GM19372 (cell line): ENCODE measurements at regions not wholly inside any gene's neighbourhood (a gene's known extent, or its start where the extent isn't known, plus 50 kb on each side); places are given as distances from the start of the nearest gene placed in this dataset.

Experiments
- ATAC-seq: cut with Tn5 transposase; IDR thresholded peaks from one replicate; pipeline ENCODE4 v1.9.1; 2021; ENCODE audit warnings: mild to moderate bottlenecking, low read depth, moderate library complexity; ENCODE audit not compliant: unreplicated experiment

DNA sequence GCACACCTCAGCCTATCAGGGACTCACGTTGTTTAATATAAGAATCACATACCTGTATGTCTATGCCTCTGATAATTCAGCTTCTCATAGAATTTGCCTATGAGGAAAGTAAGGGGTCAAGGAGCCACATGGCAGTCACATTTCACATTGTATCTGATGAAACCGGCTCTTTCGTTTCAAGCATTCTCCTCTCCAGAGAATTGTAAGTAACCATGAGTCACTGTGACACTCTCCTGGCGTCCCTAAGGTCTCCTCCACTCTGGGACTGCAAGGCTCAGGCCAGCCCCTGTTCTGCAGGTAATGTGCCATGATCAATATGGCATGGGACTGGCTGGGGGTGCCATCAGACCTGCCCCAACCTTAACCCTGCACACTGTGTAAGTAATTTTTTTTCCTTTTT, 503.3 kb downstream of the COG6 start:
- no peak for ATAC-seq

DNA sequence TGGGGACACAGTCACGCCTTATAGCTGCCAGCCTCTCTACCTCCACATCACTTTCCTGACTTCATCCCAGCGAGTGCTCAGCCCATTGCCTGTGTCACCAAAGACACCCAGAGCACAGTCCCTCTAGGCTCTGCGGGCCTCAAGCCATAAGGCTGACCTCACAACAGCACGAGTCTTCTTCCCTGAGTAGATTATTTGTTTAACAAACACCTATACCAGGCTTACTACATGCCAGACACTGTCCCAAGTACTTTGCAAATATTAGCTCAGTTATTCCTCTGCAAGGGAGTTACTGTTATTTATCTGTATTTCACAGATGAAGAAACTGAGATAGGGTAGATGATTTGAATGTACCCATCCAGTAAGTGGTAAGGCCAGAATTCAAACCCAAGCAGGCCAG, 504.3 kb downstream of the COG6 start:
- no peak for ATAC-seq

DNA sequence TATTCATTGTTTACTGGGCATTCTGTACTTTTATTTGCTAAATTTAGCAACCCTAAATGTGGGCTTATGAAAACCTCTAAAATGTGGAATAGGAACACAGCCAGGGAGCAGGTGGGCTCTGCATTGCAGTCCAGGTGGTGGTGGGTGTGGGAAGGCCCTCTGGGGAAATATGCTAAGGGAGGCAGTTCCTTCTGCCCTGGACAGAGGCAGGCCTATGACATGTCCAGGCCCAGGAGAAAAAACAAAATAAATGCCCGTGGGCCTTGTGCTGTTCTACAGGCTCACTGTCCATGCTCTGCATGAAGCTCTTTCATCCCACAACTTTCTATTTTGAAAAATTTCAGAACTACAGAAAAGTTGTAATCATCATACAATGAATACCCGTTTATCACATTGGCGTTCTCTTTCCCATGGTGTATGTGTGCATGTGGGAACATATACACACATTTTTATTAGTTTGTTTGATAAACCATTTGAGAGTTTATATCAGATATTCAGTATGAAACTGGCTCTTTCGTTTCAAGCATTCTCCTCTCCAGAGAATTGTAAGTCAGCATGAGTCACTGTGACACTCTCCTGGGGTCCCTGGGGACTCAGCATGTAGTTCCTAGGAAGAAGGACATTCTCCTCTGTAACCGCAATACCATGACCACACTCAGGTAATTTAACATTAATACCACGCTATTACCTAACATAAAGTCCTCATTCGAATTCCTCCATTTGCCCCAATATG, 505.3 kb downstream of the COG6 start:
- no peak for ATAC-seq

DNA sequence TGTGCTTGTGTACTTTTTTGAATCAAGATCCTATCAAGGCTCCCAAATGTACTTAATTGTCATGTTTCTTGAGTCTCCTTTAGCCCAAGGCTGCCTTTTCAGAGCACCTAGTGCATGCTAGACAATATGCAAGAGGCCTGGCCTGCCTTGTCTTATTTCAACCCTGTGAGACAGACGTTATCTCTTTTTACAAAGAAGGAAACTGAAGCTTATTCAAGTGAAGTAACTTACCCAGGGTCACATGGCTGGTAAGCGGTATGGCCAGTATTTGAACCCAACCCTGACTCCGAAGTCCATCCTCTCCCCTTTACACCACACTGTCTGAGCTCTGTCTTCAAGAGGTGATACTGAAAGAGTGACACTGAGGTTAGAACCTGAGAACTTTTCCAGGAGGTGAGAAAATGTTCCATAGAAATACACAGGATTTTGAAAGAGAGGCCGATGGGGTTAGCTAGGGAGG, 505.1 kb downstream of the FOXO1 start:
- ATAC-seq, result no peak

DNA sequence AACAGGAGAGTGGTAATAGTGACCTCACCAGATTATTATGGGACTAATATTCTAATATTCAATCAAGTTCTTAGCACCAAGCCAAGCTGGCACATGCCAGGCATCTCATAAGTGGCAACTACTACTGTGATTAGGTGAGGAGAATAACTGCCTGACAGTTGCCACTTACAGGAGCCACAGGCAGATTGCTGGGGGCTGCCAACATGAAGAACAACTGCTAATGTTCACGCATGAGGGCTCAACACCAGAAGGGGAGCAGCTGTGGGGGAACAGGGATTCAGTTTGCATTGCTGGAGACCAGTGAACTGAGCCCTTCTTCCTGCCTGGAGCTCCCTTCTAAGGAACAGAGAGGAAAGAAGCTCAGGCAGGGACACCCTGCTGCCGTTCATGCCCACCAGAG, 504.5 kb downstream of the FOXO1 start:
- ATAC-seq, result no peak

DNA sequence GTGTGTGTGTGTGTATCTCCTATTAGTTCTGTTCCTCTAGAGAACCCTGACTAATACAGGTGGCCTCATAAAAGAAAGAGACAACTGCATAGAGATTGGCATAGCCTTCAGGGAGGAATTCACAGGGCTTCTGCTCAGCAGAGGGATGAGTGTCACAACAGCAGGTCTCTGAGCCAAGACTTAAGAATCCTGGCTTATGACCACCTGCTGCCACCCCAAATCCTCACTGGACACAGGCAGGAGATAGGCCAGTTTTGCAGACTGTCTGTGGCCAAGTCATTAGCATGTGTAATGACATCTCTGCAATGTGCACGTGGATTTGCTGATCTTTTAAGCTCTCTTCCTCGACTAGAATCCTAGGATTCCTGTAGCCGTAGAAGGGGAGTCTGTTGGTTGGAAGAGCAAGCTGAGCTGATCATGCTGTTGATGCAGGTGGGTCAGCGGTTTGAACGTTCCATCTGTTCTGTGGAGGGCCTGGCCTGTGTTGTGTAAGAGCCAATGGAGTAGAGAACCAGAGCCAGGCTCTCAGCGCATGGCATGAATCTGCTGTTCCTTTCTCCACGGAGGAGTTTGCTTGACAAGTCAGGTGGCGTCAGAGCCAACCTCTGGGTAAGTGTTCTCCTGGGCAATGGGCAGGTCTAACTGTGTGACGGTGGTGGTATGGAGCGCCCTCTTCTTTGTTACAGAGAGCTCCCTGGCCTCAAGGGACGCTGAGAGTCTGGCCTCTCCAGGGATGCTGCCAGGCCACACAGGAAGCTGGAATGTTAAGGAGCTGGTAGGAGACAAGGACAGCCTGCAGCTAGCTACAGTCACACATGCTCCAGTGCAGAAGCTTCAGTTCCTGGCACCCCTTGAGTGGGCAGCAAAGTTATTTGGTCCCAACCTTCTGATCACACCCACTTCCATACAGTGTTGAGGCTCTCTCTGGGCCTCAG, 503.1 kb downstream of the FOXO1 start:
- ATAC-seq, result no peak

DNA sequence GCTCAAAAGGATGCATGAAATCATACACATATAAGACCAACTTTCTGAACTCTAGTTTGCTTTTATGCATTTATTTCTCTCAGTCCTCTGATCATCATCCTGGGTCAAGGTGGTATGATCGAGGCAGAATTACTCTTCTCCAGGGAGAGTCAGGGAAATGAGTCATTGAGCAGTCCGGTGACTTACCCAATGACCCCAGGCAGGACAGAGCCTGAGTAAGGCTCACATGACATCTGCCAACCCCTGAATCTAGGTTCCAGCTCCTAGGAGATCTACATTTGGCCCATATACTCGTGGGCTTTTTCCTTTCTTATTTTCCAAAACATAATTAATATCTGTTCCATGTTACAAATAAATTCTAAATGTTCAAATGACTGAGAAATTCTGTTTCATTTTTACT, 502.3 kb downstream of the FOXO1 start:
- ATAC-seq, result no peak

DNA sequence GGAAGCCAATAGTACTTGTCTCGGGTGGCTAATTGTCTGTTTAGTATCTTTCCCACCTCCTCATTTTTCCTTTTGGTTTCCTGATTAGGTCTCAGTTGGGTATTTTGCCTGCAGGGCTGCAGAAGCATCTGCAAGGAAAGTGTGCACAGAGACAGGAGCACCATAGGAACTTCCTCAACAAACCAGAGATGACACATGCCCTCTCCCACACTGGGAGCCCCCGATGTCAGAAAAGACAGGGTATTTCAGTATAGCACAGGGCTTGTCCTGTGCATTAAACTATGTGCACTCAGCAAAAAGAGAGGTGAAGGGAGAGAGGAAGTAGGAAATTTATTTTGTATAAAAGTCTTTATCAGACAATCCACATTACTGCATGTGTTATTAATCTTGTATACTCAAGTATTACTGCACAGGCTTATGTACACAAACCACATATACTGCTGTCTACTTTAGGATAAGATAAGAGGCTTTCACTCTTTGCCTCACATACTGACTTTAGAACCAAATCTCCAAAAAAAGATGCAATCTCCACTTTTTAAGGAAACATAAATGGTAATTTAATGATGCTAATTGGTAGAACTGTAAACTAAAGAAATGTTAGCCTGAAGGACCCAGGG, 501.0 kb downstream of the FOXO1 start:
- no peak for ATAC-seq

DNA sequence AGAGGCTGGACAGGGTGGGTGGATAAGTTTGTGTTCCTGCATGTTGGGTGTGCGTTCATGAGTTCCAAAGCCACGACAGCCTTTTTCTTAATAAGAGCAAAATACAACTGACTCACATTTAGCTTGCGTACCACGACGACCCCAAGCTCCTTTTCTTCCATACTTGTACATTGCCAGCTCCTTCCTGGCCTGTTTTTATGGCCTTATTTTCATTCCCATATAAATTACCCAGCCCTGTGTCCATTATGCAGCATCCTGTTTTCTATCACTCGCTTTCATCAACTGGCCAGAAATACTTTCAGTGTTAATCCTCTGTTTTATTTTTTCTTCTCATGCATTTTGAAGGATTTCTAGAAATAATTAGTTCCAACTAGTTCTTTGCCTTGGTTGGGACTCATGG, 499.1 kb downstream of the FOXO1 start:
- ATAC-seq, result no peak

DNA sequence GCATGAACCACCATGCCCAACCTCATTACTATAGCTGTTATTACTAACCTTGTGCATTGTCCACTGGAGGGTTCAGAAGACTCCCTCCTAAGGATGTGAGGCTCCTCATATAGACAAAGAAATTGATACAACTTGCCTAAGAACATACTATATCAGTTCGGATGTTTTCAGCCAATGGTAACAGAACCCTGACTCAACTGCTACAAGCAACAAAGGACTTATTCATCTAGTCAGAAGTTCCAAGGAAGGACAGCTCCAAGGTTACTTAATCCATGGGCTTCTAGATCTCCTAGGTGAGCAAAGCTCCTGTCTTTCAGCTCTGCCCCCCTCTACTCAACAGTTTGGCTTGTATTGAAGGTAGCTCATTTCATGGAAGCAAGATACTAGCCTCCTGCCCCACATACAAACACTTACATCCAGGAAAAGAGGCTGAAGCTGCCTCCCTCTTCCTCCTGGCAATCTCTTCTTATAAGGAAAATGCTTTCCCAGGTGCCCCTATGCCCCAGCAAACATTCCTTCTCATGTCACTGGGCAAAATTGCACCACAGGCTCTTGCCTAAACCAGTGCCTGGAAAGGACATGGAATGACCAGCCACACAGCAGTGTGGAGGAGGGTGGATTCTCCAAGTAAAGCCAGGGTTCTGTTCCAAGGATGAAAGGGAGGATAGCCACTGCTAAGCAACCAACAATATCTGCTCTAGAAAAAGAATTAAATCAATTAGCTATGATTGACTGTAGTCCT, 497.8 kb downstream of the FOXO1 start:
- no peak for ATAC-seq

DNA sequence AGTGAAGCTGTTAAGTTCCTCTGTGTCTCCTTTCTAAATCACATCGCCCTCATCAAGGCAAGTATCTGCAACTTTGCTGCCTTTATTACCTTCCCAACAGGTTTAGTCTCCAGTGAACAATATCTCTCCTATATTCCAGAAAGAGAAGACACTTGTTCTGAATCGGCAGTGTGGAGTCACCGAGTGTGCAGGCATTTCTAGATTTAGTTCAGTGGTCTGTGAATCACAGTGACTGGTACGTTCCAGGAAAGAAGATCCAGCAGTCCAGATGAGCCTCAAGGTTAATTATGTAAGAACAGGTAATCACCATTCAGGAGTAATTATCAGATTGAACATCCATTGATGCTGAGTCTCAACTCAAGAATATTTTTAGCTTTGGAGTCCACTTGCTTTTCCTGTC, 497.0 kb downstream of the FOXO1 start:
- no peak for ATAC-seq

DNA sequence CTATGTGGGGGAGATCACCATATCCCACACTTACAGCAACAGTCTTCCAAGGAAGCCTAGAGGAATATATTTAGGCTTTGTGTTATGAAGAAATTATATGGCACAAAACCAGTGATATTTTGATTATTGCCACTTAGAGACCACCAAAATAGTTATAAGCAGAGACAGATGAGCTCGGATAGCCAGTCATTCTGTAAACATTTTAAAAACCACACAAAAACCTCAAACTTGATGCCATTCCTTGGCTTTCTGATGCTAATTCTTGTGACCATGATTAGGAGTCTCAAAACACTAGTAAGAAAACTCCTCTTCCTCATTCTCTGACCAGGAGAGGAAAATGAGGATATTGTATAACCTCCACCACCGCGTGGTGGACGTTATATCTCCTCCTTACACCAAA, 496.4 kb downstream of the FOXO1 start:
- no peak for ATAC-seq

DNA sequence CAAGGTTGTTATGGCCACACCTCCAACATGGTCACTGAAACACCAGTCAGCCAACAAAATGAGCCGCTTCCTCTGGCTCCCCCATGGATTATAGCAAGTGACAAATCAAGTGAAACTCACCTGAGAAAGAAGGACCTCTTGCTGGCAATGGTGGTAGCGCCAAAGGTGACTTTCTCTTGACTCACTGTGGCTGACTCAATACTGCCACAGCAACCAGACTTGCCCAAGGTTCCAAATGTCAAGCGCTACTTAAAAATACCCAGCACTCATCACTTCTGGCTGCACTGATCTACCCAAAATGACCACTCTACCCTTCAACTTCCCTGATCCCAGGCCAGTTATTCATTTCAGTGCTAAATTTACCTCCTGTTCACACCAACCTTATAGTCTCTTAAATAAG, 495.5 kb downstream of the FOXO1 start:
- ATAC-seq, result no peak

DNA sequence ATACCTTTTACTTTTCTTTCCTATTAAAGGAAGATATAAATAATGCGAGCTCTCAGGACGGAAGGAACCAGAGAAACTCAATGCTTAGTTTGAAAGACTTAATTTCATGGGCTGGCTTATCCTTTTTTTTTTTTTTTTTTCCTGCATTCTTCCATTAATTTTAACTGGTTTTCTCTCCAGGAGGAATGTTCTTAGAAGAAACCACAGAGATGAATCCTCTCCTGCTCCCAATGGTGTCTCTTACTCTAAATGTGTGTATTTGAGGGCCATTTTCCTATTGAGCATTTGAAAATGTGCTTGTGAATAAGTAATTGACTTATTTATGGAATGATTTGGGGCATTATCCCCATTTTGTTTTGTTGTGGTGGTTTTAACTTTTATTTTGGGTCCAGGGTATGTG, 494.9 kb downstream of the FOXO1 start:
- no peak for ATAC-seq

DNA sequence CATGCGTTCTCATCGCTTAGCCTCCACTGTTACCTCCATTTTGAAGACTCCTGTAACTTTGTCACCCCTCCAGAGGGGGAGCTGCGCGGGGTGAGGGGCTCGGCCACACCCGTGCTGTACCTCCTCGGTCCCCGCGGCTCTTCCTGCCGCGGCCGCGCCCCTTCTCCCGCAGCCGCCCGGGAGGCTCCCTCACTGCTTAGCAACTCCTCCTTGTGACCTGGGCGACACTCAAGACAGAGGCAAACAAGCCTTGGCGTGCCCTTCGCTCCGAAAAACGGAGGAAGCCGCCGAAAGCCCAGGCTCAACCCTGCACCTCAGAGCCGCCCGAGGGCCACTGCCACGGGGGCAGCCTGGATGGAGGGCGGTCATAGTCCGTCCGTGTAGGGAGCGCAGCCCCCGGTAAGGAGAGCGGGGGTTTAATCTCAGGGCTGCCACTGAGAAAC, 494.3 kb downstream of the FOXO1 start:
- no peak for ATAC-seq

DNA sequence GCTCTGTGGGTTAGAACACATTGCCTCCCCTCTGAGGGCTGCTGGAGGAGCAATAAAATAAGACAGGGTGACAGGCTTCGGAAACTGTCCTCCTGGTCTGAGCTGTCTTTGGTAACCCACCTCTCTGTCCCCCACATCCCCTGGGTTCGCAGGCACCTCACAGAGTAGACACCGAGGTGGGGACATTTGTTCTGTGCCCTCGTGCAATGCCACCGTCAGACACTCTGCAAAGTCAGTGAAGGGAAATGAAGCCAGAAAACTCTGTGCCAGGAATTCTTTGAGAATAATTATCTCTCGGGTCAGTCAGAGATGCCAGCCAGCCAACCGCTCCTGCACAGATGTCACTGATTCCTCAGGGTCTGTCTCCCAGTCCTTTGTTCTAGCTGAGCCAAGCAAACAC, 493.6 kb downstream of the FOXO1 start:
- no peak for ATAC-seq

DNA sequence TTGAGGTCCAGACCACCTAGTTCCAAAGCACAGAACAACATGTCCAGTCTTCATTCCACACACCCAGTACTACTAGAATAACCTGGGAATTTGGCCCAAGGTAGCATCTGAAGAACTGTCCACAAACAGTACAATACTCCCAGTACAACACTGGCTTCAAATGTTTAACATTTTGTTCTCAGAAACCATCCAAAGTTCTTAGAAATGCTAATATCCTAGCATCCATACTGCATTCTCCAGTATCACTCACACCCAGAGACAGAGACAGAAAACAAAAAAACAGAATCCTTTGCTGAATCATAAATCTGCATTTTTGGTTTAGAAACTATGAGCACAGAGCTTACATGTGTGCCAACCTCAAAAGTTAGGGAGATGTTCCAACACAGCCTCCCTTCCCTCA, 490.8 kb downstream of the FOXO1 start:
- no peak for ATAC-seq

DNA sequence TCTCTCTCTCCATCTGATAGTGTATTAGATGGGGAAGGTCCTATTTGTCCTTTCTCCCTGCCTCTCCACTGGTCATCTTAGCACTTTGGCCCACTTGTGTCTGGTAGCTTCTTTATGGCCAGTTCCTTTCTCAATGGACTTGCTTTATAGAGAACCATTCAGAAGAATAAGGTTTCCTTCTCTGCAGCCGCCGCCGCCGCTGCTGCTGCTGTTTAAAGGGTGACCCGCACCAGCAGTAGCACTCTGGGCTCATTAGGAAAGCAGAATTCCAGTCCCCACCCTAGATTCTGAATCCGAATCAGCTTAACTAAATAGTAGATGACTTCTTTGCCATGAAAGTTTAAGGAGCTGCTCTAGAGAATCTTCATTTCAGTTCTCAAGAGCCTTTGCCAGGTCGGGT, 490.2 kb downstream of the FOXO1 start:
- ATAC-seq, result no peak

DNA sequence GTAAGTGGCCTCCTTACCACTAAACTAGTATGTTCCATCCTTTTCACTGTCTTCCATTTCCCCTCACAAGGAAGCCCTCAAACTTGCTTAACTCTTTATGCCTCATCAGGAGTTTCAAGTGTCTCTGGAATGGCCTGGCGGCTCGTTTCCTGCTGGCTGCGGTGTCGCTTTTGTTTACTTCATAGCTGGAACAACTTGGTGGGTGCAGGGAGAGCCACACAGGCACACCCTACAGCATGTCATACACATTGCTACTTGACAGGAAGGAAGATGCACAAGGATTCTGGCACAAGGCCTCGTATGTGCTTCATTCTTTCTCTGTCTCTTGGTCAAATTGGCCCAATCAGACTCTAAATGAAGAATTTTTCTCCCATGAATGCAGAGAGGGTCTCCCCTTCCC, 488.3 kb downstream of the FOXO1 start:
- ATAC-seq, result no peak

DNA sequence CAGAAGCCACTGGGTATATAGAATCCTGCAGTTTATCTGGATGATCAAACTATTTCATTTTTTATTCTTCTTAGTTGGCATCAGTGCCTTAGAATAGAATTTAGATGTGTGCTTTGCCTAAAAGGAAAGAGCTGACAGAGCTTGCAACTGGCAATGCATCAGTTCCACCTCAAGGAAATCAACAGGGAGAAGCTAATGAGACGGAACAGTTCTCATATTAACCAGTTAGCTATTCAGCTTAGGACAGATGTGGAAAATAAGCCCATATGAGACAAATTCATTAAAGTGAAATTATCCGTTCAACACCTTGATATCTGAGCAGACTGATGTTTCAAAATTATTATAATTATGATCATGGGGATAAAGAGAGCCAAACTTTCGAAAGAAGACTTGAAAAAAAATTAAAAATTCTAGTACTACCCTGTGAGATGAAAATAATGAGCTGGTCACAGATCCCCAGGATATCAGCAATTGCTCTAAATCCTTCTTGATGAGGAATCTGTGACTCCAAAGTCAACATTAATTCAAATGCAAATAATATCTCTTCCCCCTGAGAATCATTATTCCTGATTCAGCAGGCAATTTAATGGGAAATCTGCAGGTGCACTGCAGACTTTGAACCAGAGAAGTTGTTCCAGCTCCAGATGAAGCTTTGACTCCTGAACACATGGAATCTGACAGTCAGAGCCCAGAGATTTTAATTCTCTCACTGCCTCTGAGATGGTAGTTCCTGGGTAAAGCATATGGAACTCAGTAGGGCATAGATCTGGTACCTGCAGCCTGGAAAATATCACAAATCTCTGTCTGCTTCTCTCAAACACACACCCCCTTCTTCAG, 486.8 kb downstream of the FOXO1 start:
- ATAC-seq, result no peak
